ENCODE measurements at regions not wholly inside any gene's neighbourhood (a gene's known extent, or its start where the extent isn't known, plus 50 kb on each side); places are given as distances from the start of the nearest gene placed in this dataset.

DNA sequence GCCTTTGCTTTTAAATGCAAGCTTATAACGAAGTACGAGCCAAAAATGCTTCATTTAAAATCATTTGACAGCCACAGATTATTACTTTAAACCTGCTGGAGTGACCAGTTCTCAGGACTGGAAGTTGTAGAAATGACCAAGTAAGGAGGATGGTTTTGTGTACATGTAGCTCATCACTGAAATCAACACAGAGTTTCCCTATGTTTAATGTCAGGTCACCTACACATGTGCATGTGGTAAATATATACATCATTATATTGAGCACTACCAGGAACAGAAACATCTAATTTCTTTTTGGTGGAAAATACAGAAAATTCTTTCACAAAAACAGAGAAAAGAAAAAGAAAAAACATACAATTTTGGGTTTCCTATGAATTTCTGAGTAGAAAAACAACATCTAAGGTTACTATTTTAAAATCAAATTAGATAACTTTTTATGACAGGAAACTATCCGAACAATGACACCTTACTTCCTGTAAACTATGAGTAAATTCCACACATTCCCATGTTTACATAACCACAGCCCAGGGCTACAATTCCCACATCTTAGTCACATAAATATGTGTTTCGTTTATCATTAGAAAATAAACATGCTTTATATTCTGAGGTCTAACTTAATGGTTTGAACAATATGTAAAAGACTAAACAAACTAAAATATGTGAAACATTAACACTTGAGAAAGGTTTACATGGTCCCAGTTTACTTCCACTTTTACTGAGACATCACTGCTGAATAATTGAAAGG, 73.6 kb downstream of the ZNF281 start:
- Histone ChIP-seq H4K20me1 (replicated peaks in 1 of 2; ENCODE audit: control insufficient read depth in 1 of 2, insufficient read depth in 2 of 2, low read length in 2 of 2) (no peaks in the 10 kb centered on the region), H3K79me1 (ENCODE audit: low read depth, low read length) (no peaks in the 10 kb centered on the region), H2BK15ac (ENCODE audit: low read length) (no peak overlapping the region), H3K56ac (replicated peaks; ENCODE audit: insufficient read length, low read depth, low read length) (no peak overlapping the region), H3K14ac (ENCODE audit: insufficient read length) (no peak overlapping the region), H3K79me2 (ENCODE audit: control insufficient read depth in 1 of 2, insufficient read depth in 2 of 2, low read length in 2 of 2) (no peaks in the 10 kb centered on the region), H2AFZ (ENCODE audit: low read length) (no peak overlapping the region), H3K4me1 (replicated peaks in 1 of 4; ENCODE audit: control insufficient read depth in 3 of 4, insufficient read depth in 4 of 4, low read length in 3 of 4) (peaks cover 0 to 10% (median 6%) of the 10 kb centered on the region in 4 experiments; a peak in 4 of 7 replicates), H2BK120ac (replicated peaks; ENCODE audit: low read depth, low read length) (no peak overlapping the region), H4K91ac (replicated peaks; ENCODE audit: insufficient read length, low read length) (no peak overlapping the region), H3K9me3 (ENCODE audit: insufficient read depth in 2 of 2, low read depth in 1 of 2, low read length in 1 of 2) (no peaks in the 10 kb centered on the region), H3K18ac (ENCODE audit: extremely low read depth, low read length) (no peak overlapping the region), H3K27ac (ENCODE audit: low read depth, low read length) (no peak overlapping the region), H3K4me2 (ENCODE audit: insufficient read depth in 1 of 2, low read depth in 2 of 2, low read length in 2 of 2) (no peak overlapping the region), H4K8ac (ENCODE audit: extremely low read depth, insufficient read depth, low read length) (no peak overlapping the region), H2BK5ac (ENCODE audit: low read depth, low read length) (no peak overlapping the region), H2AK5ac (ENCODE audit: low read depth, low read length) (no peak overlapping the region), H3K27me3 (replicated peaks in 1 of 4; ENCODE audit: control insufficient read depth in 3 of 4, extremely low read depth in 1 of 4, insufficient read depth in 3 of 4, low read length in 3 of 4) (no peaks in the 10 kb centered on the region), H3K9ac (replicated peaks in 1 of 4; ENCODE audit: extremely low read depth in 1 of 4, low read depth in 3 of 4, low read length in 3 of 4) (no peak overlapping the region), H3K36me3 (ENCODE audit: control insufficient read depth in 2 of 4, insufficient read depth in 4 of 4, low read length in 3 of 4) (no peaks in the 10 kb centered on the region), H2BK20ac (ENCODE audit: low read length) (no peak overlapping the region), H3K4ac (replicated peaks; ENCODE audit: insufficient read length, low read depth, low read length) (no peak overlapping the region), H4K5ac (ENCODE audit: insufficient read length, low read depth, low read length) (peak overlapping the region; percentile 51), H2BK12ac (ENCODE audit: low read depth, low read length) (no peak overlapping the region), H3K23ac (ENCODE audit: insufficient read length) (no peak overlapping the region), H3K4me3 (ENCODE audit: extremely low read depth in 1 of 4, insufficient read depth in 2 of 4, low read depth in 3 of 4, low read length in 4 of 4) (no peak overlapping the region), H3K23me2 (ENCODE audit: low read depth, low read length) (no peaks in the 10 kb centered on the region)
- CTCF ChIA-PET (ENCODE audit: partially characterized antibody) = no interaction called here
- TF ChIP-seq KDM4A (IDR thresholded peaks at IDR 0.05; ENCODE audit: low read depth, low read length, severe bottlenecking) (no peak), TEAD4 (IDR thresholded peaks at IDR 0.05; ENCODE audit: low read depth, low read length) (peak; percentile 43; the same call in 1 of the 2 replicates), RFX5 (IDR thresholded peaks at IDR 0.05; ENCODE audit: borderline replicate concordance, low read depth, low read length) (no peak), KDM1A (IDR thresholded peaks at IDR 0.05; ENCODE audit: borderline replicate concordance, low read length) (no peak), HDAC2 (IDR thresholded peaks at IDR 0.05; ENCODE audit: borderline replicate concordance in 1 of 2, low read depth in 2 of 2, low read length in 2 of 2) (no peak), CTBP2 (IDR thresholded peaks at IDR 0.05; ENCODE audit: borderline replicate concordance, insufficient read depth, insufficient read length, low read length) (no peak)
- 88% methylated on average over 4 of the region's 4 CpGs; no CpG with 5 or more reads in 1 of the 2 experiments for WGBS, 2 experiments (ENCODE audit: extremely low coverage in 1 of 2, insufficient coverage in 1 of 2, insufficient read length in 1 of 2, insufficient replicate concordance in 2 of 2, low coverage in 1 of 2, low lambda C conversion rate in 2 of 2, missing lambda C conversion rate in 1 of 2)
- FAIRE-seq = no peak
- POLR2A ChIA-PET (ENCODE audit: partially characterized antibody) = interaction anchor here (1.2 kb wide), 1 partner anchor 29 kb away, joined by 3 read pairs; no protein-coding TSS in a partner anchor
- DNase-seq (ENCODE audit: low read depth in 1 of 2, low spot score in 2 of 2) = no peak

All from H1 (cell line).